ENCODE measurements at regions not wholly inside any gene's neighbourhood (a gene's known extent, or its start where the extent isn't known, plus 50 kb on each side); places are given as distances from the start of the nearest gene placed in this dataset.

GRCh38 chr14:71521238-71522135, 410.7 kb upstream of the RGS6 start:
- no peak for DNase-seq

GRCh38 chr14:71523630-71524319, 408.5 kb upstream of the RGS6 start:
- DNase-seq: no peak

GRCh38 chr14:71524320-71524982, 407.8 kb upstream of the RGS6 start:
- DNase-seq: no peak

GRCh38 chr14:71525663-71526221, 406.5 kb upstream of the RGS6 start:
- no peak for DNase-seq

GRCh38 chr14:71526388-71526787, 405.8 kb upstream of the RGS6 start:
- DNase-seq: no peak

GRCh38 chr14:71527838-71528237, 404.4 kb upstream of the RGS6 start:
- DNase-seq: no peak

GRCh38 chr14:71529848-71530247, 402.4 kb upstream of the RGS6 start:
- DNase-seq: no peak

GRCh38 chr14:71532344-71532743, 399.9 kb upstream of the RGS6 start:
- DNase-seq: no peak

- DNase-seq: no peak
Measured at GRCh38 chr14:71532790-71533189, 399.4 kb upstream of the RGS6 start.

GRCh38 chr14:71533390-71533789, 398.8 kb upstream of the RGS6 start:
- DNase-seq: no peak

- DNase-seq: no peak
Measured at GRCh38 chr14:71533800-71534199, 398.4 kb upstream of the RGS6 start.

GRCh38 chr14:71534506-71534905, 397.7 kb upstream of the RGS6 start:
- no peak for DNase-seq

GRCh38 chr14:71536015-71536740, 396.1 kb upstream of the RGS6 start:
- no peak for DNase-seq

GRCh38 chr14:71536927-71537772, 395.1 kb upstream of the RGS6 start:
- no peak for DNase-seq

- DNase-seq: no peak
Measured at GRCh38 chr14:71538288-71538687, 393.9 kb upstream of the RGS6 start.

- DNase-seq: no peak
Measured at GRCh38 chr14:71538938-71539649, 393.1 kb upstream of the RGS6 start.

GRCh38 chr14:71539650-71540285, 392.5 kb upstream of the RGS6 start:
- no peak for DNase-seq

GRCh38 chr14:71541271-71541670, 391.0 kb upstream of the RGS6 start:
- no peak for DNase-seq

- DNase-seq: peak; percentile 19
Measured at GRCh38 chr14:71541973-71542690, 390.1 kb upstream of the RGS6 start.
